Parathyroid adenoma (tissue), 2 donors: ENCODE measurements at regions not wholly inside any gene's neighbourhood (a gene's known extent, or its start where the extent isn't known, plus 50 kb on each side); places are given as distances from the start of the nearest gene placed in this dataset.
"Not testable (repeated sequence)": the region's sequence is repeated elsewhere in the genome, so short reads cannot be mapped to it uniquely, and the experiment has no call there.

Source experiments
- H2AFZ ChIP-seq: fragments of 300-600 bp; sonication (generic); one replicate; pipeline ENCODE4 v1.7.0; 2017; ENCODE audit warnings: antibody characterized with exemption, mild to moderate bottlenecking
- H3K27ac ChIP-seq: fragments of 300-600 bp; sonication (generic); one replicate; pipeline ENCODE4 v1.7.0; 2017
- H3K27me3 ChIP-seq: fragments of 300-600 bp; sonication (generic); one replicate; pipeline ENCODE4 v1.7.0; 2017; ENCODE audit warnings: low read length; ENCODE audit not compliant: control insufficient read depth, insufficient read depth
- H3K36me3 ChIP-seq: fragments of 300-600 bp; sonication (generic); one replicate; pipeline ENCODE4 v1.7.0; 2017; ENCODE audit warnings: low read length; ENCODE audit not compliant: control insufficient read depth, insufficient read depth
- H3K4me1 ChIP-seq: fragments of 300-600 bp; sonication (generic); one replicate; pipeline ENCODE4 v1.7.0; 2017; ENCODE audit warnings: control low read depth
- H3K4me2 ChIP-seq: fragments of 300-600 bp; sonication (generic); one replicate; pipeline ENCODE4 v1.7.0; 2017; ENCODE audit warnings: low read length
- H3K4me3 ChIP-seq: fragments of 300-600 bp; sonication (generic); one replicate; pipeline ENCODE4 v1.7.0; 2017; ENCODE audit warnings: low read depth, low read length
- H3K79me2 ChIP-seq: fragments of 300-600 bp; sonication (generic); one replicate; pipeline ENCODE4 v1.7.0; 2017; ENCODE audit warnings: control low read depth
- H3K9ac ChIP-seq: fragments of 300-600 bp; sonication (generic); one replicate; pipeline ENCODE4 v1.7.0; 2017; ENCODE audit warnings: mild to moderate bottlenecking
- H3K9me3 ChIP-seq: fragments of 300-600 bp; sonication (generic); one replicate; pipeline ENCODE4 v1.7.0; 2017; ENCODE audit warnings: low read length; ENCODE audit not compliant: control insufficient read depth
- TF ChIP-seq, protein P1 (sequence below): fragments of 300-600 bp; sonication (generic); IDR thresholded peaks from one replicate; pipeline ENCODE4 v1.7.0; 2017; ENCODE audit warnings: antibody characterized with exemption, mild to moderate bottlenecking
- donor health status: primary hyperparathyroidism.

DNA sequence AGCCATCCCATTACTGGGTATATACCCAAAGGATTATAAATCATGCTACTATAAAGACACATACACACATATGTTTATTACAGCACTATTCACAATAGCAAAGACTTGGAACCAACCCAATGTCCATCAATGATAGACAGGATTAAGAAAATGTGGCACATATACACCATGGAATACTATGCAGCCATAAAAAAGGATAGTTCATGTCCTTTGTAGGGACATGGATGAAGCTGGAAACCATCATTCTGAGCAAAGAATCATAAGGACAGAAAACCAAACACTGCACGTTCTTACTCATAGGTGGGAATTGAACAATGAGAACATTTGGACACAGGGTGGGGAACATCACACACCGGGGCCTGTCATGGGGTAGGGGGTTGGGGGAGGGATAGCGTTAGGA is 60.3 kb upstream of the NMU start:
- not testable (repeated sequence) for H3K9ac ChIP-seq, H3K9me3 ChIP-seq, H3K4me1 ChIP-seq, H3K27me3 ChIP-seq, H2AFZ ChIP-seq, H3K36me3 ChIP-seq, H3K27ac ChIP-seq, H3K79me2 ChIP-seq, H3K4me2 ChIP-seq, H3K4me3 ChIP-seq

DNA sequence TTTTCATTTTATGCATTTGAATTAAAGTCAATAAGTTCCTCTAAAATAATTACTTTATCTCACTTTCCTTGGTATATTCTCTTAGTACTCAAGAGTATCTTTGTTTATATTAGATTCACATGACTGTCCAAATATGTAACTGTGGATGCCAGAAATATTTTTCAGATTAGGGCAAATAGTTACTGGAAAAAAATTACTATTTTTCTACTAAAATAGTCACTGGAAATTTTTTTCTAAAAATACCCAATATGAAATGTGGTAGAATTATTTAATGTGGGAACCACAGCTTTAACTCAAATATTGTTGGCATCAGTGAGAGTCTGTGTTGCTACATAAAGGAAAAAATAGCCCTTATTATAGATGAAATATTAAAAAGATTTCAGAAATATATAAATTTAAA is 70.4 kb upstream of the NMU start:
- Histone ChIP-seq H3K9ac (no peak overlapping the region), H3K4me3 (no peak overlapping the region), H2AFZ (no peak overlapping the region), H3K79me2 (no peaks in the 10 kb centered on the region), H3K27ac (no peak overlapping the region), H3K4me2 (no peak overlapping the region), H3K27me3 (no peaks in the 10 kb centered on the region), H3K36me3 (no peaks in the 10 kb centered on the region), H3K9me3 (no peaks in the 10 kb centered on the region), H3K4me1 (no peaks in the 10 kb centered on the region)
- TF ChIP-seq, protein P1, sequence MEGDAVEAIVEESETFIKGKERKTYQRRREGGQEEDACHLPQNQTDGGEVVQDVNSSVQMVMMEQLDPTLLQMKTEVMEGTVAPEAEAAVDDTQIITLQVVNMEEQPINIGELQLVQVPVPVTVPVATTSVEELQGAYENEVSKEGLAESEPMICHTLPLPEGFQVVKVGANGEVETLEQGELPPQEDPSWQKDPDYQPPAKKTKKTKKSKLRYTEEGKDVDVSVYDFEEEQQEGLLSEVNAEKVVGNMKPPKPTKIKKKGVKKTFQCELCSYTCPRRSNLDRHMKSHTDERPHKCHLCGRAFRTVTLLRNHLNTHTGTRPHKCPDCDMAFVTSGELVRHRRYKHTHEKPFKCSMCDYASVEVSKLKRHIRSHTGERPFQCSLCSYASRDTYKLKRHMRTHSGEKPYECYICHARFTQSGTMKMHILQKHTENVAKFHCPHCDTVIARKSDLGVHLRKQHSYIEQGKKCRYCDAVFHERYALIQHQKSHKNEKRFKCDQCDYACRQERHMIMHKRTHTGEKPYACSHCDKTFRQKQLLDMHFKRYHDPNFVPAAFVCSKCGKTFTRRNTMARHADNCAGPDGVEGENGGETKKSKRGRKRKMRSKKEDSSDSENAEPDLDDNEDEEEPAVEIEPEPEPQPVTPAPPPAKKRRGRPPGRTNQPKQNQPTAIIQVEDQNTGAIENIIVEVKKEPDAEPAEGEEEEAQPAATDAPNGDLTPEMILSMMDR: no peak

DNA sequence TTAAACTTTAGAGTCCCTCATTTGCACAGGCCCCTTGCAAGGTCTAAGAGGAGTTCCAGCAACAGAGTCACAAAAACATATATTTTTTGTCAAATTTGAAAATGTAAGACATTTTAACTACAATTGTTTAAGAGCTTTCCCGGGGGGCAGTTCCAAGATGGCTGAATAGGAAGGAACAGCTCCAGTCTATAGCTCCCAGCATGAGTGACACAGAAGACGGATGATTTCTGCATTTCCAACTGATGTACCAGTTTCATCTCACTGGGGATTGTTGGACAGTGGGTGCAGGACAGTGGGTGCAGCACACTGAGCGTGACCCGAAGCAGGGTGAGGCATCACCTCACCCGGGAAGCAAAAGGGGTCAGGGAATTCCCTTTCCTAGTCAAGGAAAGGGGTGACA is 71.4 kb upstream of the NMU start:
- TF ChIP-seq, protein P1: no peak
- Histone ChIP-seq H3K27me3 (no peaks in the 10 kb centered on the region), H3K4me1 (no peaks in the 10 kb centered on the region), H2AFZ (no peak overlapping the region), H3K4me2 (no peak overlapping the region), H3K9ac (no peak overlapping the region), H3K4me3 (no peak overlapping the region), H3K9me3 (no peaks in the 10 kb centered on the region), H3K27ac (no peak overlapping the region), H3K36me3 (no peaks in the 10 kb centered on the region), H3K79me2 (no peaks in the 10 kb centered on the region)

DNA sequence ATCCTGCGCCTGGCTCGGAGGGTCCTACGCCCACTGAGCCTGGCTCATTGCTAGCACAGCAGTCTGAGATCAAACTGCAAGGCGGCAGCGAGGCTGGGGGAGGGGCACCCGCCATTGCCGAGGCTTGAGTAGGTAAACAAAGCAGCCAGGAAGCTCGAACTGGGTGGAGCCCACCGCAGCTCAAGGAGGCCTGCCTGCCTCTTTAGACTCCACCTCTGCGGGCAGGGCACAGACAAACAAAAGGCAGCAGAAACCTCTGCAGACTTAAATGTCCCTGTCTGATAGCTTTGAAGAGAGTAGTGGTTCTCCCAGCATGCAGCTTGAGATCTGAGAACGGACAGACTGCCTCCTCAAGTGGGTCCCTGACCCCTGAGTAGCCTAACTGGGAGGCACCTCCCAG is 71.9 kb upstream of the NMU start:
- H3K4me2 ChIP-seq, H3K4me3 ChIP-seq, H3K9me3 ChIP-seq, H3K27me3 ChIP-seq, H3K4me1 ChIP-seq, H3K36me3 ChIP-seq, H3K79me2 ChIP-seq, H3K27ac ChIP-seq, H3K9ac ChIP-seq, H2AFZ ChIP-seq: not testable (repeated sequence)

DNA sequence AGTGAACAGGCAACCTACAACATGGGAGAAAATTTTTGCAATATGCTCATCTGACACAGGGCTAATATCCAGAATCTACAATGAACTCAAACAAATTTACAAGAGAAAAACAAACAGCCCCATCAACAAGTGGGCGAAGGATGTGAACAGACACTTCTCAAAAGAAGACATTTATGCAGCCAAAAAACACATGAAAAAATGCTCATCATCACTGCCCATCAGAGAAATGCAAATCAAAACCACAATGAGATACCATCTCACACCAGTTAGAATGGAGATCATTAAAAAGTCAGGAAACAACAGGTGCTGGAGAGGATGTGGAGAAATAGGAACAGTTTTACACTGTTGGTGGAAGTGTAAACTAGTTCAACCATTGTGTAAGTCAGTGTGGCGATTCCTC is 76.7 kb upstream of the NMU start:
- H3K27ac ChIP-seq, H3K36me3 ChIP-seq, H3K9ac ChIP-seq, H3K4me3 ChIP-seq, H3K79me2 ChIP-seq, H3K27me3 ChIP-seq, H3K4me1 ChIP-seq, H3K4me2 ChIP-seq, H3K9me3 ChIP-seq, H2AFZ ChIP-seq: not testable (repeated sequence)

DNA sequence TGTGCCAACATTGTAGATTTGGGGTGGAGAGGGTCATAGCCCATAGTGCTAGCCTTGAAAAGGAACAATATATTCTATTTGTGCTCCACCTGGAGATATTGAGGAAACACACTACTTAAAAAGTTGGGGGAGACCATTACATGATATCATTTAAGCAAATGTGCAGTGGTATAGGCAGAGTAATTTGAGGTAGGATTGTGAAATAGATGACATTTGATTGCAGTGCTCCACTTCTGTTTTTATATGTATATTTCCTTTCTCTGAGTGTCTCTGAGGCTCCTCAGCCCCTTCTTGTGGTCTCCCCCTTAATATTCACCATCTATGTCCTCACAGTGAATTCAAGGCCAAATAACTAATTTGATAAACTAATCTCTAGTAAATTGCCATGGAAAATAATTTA is 85.6 kb upstream of the NMU start:
- H3K4me2 ChIP-seq: no peak overlapping the region
- TF ChIP-seq, protein P1: no peak
- no peak overlapping the region for H3K9ac ChIP-seq
- no peaks in the 10 kb centered on the region for H3K36me3 ChIP-seq
- no peak overlapping the region for H2AFZ ChIP-seq
- H3K79me2 ChIP-seq: no peaks in the 10 kb centered on the region
- no peaks in the 10 kb centered on the region for H3K4me1 ChIP-seq
- H3K4me3 ChIP-seq: no peak overlapping the region
- H3K9me3 ChIP-seq: no peaks in the 10 kb centered on the region
- no peak overlapping the region for H3K27ac ChIP-seq
- H3K27me3 ChIP-seq: no peaks in the 10 kb centered on the region
